ENCODE measurements at regions not wholly inside any gene's neighbourhood (a gene's known extent, or its start where the extent isn't known, plus 50 kb on each side); places are given as distances from the start of the nearest gene placed in this dataset.

DNA sequence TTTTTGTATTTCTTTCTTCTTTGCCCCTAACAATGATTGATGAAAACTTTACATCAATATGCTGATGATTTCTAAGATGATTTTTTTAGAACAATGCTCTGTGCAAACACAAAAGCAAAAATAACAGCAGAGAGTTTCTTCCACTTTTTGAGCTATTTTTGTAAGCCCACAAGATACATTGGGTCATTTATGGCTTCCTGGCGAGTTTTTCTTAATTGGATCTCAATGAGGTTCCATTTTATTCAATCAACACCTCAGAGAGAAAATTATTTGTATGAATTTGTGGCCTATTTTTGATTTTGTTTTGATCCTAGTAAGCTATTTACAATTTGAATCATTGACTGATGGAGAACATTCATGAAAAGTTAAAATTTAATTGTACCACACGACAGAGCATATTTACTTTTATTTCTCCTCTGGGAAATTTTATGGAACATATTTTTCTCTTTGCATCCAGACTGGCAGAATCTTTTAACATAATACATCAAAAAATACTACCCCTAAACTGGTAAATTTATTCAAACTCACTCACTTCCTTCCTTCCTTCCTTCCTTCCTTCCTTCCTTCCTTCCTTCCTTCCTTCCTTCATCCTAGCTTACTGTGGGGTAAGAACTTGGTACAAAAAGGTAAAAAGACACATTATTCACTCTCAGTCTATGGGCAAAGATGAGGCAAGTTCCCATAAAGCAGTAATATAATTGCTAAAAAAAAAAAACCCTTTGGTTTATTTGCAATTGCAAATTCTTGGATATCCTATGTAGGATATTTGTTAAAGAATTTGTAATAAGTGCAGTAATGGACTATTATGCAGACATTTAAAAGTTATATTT lies 710.4 kb downstream of the SLC4A3 start:
- DNase-seq (ENCODE audit: low read depth in 1 of 2, low spot score in 1 of 2): no peak
- Histone ChIP-seq H3K27ac (no peak overlapping the region), H3K9me3 (ENCODE audit: low read depth) (no peaks in the 10 kb centered on the region), H3K27me3 (no peaks in the 10 kb centered on the region), H3K4me3 (no peak overlapping the region), H3K4me1 (ENCODE audit: low read depth) (peaks cover 3% of the 10 kb centered on the region), H3K36me3 (no peaks in the 10 kb centered on the region)
- no peak for TF ChIP-seq CTCF (IDR thresholded peaks at IDR 0.05; ENCODE audit: low read depth, low read length)

GRCh38 chr2:220341014-220341413 lies 713.6 kb downstream of the SLC4A3 start:
- no peak for TF ChIP-seq CTCF (IDR thresholded peaks at IDR 0.05; ENCODE audit: low read depth, low read length)
- DNase-seq (ENCODE audit: low read depth in 1 of 2, low spot score in 1 of 2): peak in 1 of 2 donors; percentile 20
- Histone ChIP-seq H3K4me1 (ENCODE audit: low read depth) (peaks cover 2% of the 10 kb centered on the region), H3K27ac (no peak overlapping the region), H3K36me3 (no peaks in the 10 kb centered on the region), H3K27me3 (no peaks in the 10 kb centered on the region), H3K9me3 (ENCODE audit: low read depth) (no peaks in the 10 kb centered on the region), H3K4me3 (no peak overlapping the region)

DNA sequence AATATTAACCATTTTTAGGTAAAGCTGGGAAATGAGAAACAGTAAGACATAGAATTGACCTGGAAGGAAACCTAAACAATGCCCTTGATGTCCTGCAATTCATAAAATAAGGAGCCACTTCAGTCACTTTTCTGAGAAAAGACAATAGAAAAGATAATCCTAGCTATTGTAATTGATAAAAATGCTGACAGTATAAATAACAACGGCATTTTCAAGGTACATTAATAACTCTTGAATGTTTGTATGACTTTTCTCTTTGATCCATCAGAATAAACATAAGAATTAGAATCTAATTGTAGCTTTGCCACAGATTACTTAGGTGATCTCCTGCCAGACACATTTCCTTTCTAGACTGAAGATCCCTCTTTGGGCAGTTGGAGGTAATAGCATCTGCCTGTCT lies 719.5 kb downstream of the SLC4A3 start:
- H3K27ac ChIP-seq: no peak overlapping the region
- no peaks in the 10 kb centered on the region for H3K27me3 ChIP-seq
- no peak overlapping the region for H3K4me3 ChIP-seq
- H3K4me1 ChIP-seq (ENCODE audit: low read depth): no peaks in the 10 kb centered on the region
- DNase-seq (ENCODE audit: low read depth in 1 of 2, low spot score in 1 of 2): no peak
- no peak for TF ChIP-seq CTCF (IDR thresholded peaks at IDR 0.05; ENCODE audit: low read depth, low read length)
- no peaks in the 10 kb centered on the region for H3K9me3 ChIP-seq (ENCODE audit: low read depth)
- H3K36me3 ChIP-seq: no peaks in the 10 kb centered on the region

- Histone ChIP-seq H3K4me1 (ENCODE audit: low read depth) (no peaks in the 10 kb centered on the region), H3K27ac (no peak overlapping the region), H3K4me3 (no peak overlapping the region), H3K9me3 (ENCODE audit: low read depth) (no peaks in the 10 kb centered on the region), H3K36me3 (no peaks in the 10 kb centered on the region), H3K27me3 (no peaks in the 10 kb centered on the region)
- no peak for TF ChIP-seq CTCF (IDR thresholded peaks at IDR 0.05; ENCODE audit: low read depth, low read length)
- no peak for DNase-seq (ENCODE audit: low read depth in 1 of 2, low spot score in 1 of 2)
These were observed 720.2 kb downstream of the SLC4A3 start for GRCh38 chr2:220347626-220348025.

GRCh38 chr2:220348206-220348605 lies 720.8 kb downstream of the SLC4A3 start:
- no peak for DNase-seq (ENCODE audit: low read depth in 1 of 2, low spot score in 1 of 2)

More at GRCh38 chr2:220348206-220348605, 720.8 kb downstream of the SLC4A3 start:
- no peak for TF ChIP-seq CTCF (IDR thresholded peaks at IDR 0.05; ENCODE audit: low read depth, low read length)
- no peak overlapping the region for H3K27ac ChIP-seq
- H3K9me3 ChIP-seq (ENCODE audit: low read depth): no peaks in the 10 kb centered on the region
- H3K27me3 ChIP-seq: no peaks in the 10 kb centered on the region
- H3K36me3 ChIP-seq: no peaks in the 10 kb centered on the region
- H3K4me3 ChIP-seq: no peak overlapping the region
- no peaks in the 10 kb centered on the region for H3K4me1 ChIP-seq (ENCODE audit: low read depth)

Measured in cardiac muscle cell (in vitro differentiated cells and primary cell).